ENCODE measurements at regions not wholly inside any gene's neighbourhood (a gene's known extent, or its start where the extent isn't known, plus 50 kb on each side); places are given as distances from the start of the nearest gene placed in this dataset.
A peak's percentile ranks its signal among the peaks of the same experiment; 100 is the strongest.

DNA sequence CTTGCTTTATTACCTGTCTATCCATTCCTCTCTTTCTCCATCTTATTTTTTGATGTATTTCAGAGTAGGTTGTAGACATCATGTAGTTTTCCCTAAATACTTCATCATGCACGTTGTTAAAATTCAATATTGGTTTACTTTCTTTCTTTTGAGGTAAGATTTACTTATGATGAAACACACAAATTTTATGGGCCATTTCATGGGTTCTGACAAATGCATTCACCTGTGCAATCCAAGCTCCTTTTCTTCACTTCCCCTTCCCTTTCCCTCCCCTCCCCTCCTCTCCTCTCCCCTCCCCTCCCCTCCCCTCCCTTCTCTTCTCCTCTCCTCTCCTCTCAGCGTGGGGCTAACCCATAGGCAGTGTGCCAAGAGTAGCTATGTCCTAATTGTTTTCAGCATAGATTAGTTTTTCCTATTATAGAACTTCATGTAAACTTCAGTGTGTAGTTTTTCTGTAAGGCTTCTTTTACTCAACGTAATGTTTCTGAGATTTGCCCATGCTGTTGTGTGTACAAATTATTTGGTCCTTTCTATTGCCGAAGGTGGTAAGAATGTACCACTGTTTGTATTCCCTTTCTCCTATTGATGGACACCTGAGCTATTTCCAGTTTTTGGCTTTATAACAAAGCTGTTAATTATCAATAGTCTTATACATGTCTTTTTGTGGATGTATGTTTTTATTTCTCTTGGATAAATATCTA is 92.9 kb upstream of the CLINT1 start (continued):
- TF ChIP-seq STAT6 (CRISPR knock-in tag; conservative IDR thresholded peaks at IDR 0.05; ENCODE audit: low read depth) (no peak), CBFB (CRISPR knock-in tag; IDR thresholded peaks at IDR 0.05; ENCODE audit: low read depth) (no peak)

- CTCF ChIA-PET, result interaction anchor here (0.8 to 4.2 kb wide), 24 partner anchors 10 to 206 kb away, joined by 3 to 36 read pairs (median 8); partner anchors contain the start of gene CLINT1
- no peaks in the 10 kb centered on the region for H3K36me3 Mint-ChIP-seq
- H3K27ac Mint-ChIP-seq, result peak overlapping the region; percentile 15; the same call in 1 of the 2 replicates
- H3K4me1 Mint-ChIP-seq, result peaks cover 43% of the 10 kb centered on the region
- POLR2A ChIA-PET, result interaction anchor here (0.7 to 0.8 kb wide), 2 partner anchors 8 to 20 kb away, joined by 3 read pairs; no protein-coding TSS in a partner anchor
- no peaks in the 10 kb centered on the region for H3K27me3 Mint-ChIP-seq (ENCODE audit: low read depth)
- H3K9me3 Mint-ChIP-seq, result no peaks in the 10 kb centered on the region
- H3K4me3 Mint-ChIP-seq, result no peak overlapping the region
- no peak for DNase-seq (ENCODE audit: low spot score)
- TF ChIP-seq, protein P1, sequence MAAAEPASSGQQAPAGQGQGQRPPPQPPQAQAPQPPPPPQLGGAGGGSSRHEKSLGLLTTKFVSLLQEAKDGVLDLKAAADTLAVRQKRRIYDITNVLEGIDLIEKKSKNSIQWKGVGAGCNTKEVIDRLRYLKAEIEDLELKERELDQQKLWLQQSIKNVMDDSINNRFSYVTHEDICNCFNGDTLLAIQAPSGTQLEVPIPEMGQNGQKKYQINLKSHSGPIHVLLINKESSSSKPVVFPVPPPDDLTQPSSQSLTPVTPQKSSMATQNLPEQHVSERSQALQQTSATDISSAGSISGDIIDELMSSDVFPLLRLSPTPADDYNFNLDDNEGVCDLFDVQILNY (CRISPR knock-in tag; IDR thresholded peaks at IDR 0.05), result no peak
- no peak for TF ChIP-seq FOXJ3 (CRISPR knock-in tag; IDR thresholded peaks at IDR 0.05; ENCODE audit: borderline replicate concordance)
- no peak for TF ChIP-seq ZNF512 (CRISPR knock-in tag; IDR thresholded peaks at IDR 0.05; ENCODE audit: borderline replicate concordance)
- ATAC-seq, result no peak
Observed at GRCh38 chr5:157949520-157949919, 90.6 kb upstream of the CLINT1 start.

DNA sequence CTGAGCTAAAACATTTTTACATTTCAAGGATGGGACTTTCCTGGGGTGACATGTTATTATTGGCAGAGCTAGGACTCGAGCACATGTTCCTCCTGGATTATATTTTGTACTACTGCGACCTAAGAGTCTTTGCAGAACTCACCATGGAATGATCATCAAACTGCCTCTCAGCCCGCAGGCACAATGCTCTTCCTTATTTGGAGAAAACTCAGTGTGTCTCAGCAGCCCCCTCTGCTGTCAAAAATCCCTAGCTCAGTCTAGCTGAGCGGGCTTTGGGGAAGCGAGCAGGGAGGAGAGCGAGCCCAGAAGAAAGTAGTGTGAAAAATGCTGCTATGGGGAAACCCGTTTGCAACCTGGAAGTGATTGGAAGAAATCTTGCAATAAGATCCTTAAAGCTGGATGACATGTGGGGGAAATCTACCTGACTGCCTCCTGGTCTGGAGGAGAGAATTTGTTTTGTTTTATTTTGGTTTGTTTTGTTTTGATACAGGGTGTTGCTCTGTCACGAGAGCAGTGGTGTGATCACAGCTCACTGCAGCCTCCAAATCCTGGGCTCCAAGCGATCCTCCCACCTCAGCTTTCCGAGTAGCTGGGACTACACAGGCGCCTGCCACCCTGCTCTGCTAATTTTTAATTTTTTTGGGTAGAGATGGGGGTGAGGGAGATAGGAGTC is 89.9 kb upstream of the CLINT1 start:
- H3K9me3 Mint-ChIP-seq, result no peaks in the 10 kb centered on the region
- ATAC-seq (peak; percentile 94), DNase-seq (ENCODE audit: low spot score) (peak; percentile 94)
- H3K27ac Mint-ChIP-seq, result peak overlapping the region; percentile 91
- ChIA-PET CTCF (interaction anchor here (0.6 to 4.2 kb wide), 34 partner anchors 10 to 205 kb away, joined by 3 to 36 read pairs (median 5); partner anchors contain the start of genes CLINT1 and LSM11), POLR2A (interaction anchor here (0.7 to 0.8 kb wide), 2 partner anchors 21 to 101 kb away, joined by 3 read pairs; no protein-coding TSS in a partner anchor)
- no peaks in the 10 kb centered on the region for H3K27me3 Mint-ChIP-seq (ENCODE audit: low read depth)
- H3K36me3 Mint-ChIP-seq, result no peaks in the 10 kb centered on the region
- no peak overlapping the region for H3K4me3 Mint-ChIP-seq
- TF ChIP-seq KAT7 (CRISPR knock-in tag; IDR thresholded peaks at IDR 0.05; ENCODE audit: borderline replicate concordance), result no peak
- TF ChIP-seq, protein P2, sequence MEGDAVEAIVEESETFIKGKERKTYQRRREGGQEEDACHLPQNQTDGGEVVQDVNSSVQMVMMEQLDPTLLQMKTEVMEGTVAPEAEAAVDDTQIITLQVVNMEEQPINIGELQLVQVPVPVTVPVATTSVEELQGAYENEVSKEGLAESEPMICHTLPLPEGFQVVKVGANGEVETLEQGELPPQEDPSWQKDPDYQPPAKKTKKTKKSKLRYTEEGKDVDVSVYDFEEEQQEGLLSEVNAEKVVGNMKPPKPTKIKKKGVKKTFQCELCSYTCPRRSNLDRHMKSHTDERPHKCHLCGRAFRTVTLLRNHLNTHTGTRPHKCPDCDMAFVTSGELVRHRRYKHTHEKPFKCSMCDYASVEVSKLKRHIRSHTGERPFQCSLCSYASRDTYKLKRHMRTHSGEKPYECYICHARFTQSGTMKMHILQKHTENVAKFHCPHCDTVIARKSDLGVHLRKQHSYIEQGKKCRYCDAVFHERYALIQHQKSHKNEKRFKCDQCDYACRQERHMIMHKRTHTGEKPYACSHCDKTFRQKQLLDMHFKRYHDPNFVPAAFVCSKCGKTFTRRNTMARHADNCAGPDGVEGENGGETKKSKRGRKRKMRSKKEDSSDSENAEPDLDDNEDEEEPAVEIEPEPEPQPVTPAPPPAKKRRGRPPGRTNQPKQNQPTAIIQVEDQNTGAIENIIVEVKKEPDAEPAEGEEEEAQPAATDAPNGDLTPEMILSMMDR (IDR thresholded peaks at IDR 0.05), result peak; percentile 67
- no peak for TF ChIP-seq MYBL2 (CRISPR knock-in tag; IDR thresholded peaks at IDR 0.05)
- peak; percentile 63; the same call in 1 of the 2 replicates for TF ChIP-seq TEAD1 (CRISPR knock-in tag; IDR thresholded peaks at IDR 0.05)
- TF ChIP-seq ZNF232 (CRISPR knock-in tag; IDR thresholded peaks at IDR 0.05), result no peak
- TF ChIP-seq, protein P3, sequence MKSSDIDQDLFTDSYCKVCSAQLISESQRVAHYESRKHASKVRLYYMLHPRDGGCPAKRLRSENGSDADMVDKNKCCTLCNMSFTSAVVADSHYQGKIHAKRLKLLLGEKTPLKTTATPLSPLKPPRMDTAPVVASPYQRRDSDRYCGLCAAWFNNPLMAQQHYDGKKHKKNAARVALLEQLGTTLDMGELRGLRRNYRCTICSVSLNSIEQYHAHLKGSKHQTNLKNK (CRISPR knock-in tag; IDR thresholded peaks at IDR 0.05), result no peak
- TF ChIP-seq CBFB (CRISPR knock-in tag; IDR thresholded peaks at IDR 0.05; ENCODE audit: low read depth), result no peak
- TF ChIP-seq CDX4 (CRISPR knock-in tag; IDR thresholded peaks at IDR 0.05; ENCODE audit: borderline replicate concordance), result no peak
- TF ChIP-seq, protein P4, sequence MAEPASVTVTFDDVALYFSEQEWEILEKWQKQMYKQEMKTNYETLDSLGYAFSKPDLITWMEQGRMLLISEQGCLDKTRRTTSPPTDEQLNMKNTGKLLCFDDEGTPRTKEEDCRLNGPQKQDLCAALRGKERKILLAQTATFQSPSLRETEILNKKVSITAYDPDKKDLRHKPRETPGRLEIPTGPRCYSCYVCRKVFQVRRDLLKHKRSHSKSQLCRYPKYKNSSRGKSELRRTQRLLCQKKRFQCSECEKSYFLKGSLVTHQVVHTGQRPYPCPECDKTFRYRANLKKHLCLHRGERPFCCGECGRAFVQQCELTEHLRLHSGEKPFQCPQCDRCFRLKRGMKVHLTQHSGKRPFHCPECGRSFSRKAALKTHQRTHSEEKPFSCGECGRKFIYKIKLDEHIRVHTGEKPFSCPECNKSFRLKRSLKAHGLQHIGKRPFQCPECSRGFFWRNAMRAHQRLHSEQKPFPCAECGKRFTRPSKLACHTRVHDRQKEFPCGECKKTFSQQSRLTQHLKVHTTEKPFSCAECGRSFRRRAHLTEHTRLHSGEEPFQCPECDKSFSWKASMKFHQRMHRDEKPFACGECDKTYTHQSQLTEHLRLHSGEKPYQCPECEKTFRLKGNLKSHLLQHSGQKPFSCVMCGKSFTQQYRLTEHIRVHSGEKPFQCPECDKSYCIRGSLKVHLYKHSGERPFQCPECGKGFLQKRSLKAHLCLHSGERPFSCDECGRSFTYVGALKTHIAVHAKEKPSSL (CRISPR knock-in tag; conservative IDR thresholded peaks at IDR 0.05), result no peak
- H3K4me1 Mint-ChIP-seq, result peaks cover 49% of the 10 kb centered on the region

All from WTC11 (cell line).